ENCODE measurements at regions not wholly inside any gene's neighbourhood (a gene's known extent, or its start where the extent isn't known, plus 50 kb on each side); places are given as distances from the start of the nearest gene placed in this dataset.

DNA sequence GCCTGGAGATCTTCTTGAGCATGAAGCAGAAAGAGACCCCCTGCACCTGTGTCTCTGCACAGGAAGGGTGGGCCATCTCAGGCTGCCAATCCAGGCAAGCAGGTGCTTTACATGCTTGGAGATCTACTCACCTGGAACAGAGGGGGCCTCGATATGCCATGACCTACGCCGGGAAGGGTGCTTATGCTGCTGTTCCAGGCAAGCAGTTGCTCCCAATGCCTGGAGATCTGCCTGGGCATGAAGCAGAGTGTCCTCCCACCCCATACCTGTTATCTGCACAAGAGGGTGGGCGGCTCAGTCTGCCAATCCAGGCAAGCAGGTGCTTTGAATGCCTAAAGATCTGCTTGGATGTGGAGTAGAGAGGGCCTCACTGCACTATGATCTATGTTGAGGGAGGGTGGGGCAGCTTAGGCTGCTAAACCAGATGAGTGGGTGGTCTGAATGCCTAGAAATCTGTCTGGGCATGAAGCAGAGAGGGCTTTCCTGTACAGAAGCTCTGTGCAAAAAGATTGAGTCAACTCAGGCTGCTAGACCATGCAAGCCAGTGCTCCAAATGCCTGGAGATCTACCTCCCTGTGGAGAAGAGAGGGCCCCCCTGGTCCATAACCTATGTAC lies 104.5 kb upstream of the QRFPR start:
- no peak for TF ChIP-seq EP300 (IDR thresholded peaks at IDR 0.05; ENCODE audit: borderline replicate concordance in 1 of 2, control insufficient read depth in 1 of 2, low read depth in 2 of 2, low read length in 2 of 2)
- no peak for TF ChIP-seq TCF7 (IDR thresholded peaks at IDR 0.05; ENCODE audit: borderline replicate concordance)
- no peak for TF ChIP-seq TAF1 (IDR thresholded peaks at IDR 0.05; ENCODE audit: borderline replicate concordance, low read depth, low read length)
- TF ChIP-seq, protein P1, sequence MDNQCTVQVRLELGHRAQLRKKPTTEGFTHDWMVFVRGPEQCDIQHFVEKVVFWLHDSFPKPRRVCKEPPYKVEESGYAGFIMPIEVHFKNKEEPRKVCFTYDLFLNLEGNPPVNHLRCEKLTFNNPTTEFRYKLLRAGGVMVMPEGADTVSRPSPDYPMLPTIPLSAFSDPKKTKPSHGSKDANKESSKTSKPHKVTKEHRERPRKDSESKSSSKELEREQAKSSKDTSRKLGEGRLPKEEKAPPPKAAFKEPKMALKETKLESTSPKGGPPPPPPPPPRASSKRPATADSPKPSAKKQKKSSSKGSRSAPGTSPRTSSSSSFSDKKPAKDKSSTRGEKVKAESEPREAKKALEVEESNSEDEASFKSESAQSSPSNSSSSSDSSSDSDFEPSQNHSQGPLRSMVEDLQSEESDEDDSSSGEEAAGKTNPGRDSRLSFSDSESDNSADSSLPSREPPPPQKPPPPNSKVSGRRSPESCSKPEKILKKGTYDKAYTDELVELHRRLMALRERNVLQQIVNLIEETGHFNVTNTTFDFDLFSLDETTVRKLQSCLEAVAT (IDR thresholded peaks at IDR 0.05), result no peak
- TF ChIP-seq, protein P2, sequence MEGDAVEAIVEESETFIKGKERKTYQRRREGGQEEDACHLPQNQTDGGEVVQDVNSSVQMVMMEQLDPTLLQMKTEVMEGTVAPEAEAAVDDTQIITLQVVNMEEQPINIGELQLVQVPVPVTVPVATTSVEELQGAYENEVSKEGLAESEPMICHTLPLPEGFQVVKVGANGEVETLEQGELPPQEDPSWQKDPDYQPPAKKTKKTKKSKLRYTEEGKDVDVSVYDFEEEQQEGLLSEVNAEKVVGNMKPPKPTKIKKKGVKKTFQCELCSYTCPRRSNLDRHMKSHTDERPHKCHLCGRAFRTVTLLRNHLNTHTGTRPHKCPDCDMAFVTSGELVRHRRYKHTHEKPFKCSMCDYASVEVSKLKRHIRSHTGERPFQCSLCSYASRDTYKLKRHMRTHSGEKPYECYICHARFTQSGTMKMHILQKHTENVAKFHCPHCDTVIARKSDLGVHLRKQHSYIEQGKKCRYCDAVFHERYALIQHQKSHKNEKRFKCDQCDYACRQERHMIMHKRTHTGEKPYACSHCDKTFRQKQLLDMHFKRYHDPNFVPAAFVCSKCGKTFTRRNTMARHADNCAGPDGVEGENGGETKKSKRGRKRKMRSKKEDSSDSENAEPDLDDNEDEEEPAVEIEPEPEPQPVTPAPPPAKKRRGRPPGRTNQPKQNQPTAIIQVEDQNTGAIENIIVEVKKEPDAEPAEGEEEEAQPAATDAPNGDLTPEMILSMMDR (IDR thresholded peaks at IDR 0.05 in 2 of 3, conservative IDR thresholded peaks at IDR 0.05 in 1 of 3; ENCODE audit: control insufficient read depth in 2 of 3, extremely low read depth in 1 of 3, insufficient read depth in 1 of 3, low read depth in 3 of 3, low read length in 3 of 3), result no peak
- TF ChIP-seq CBFB (IDR thresholded peaks at IDR 0.05; ENCODE audit: low read depth), result no peak

Data from GM12878 (cell line).